HG02938 (cell line): ENCODE measurements at regions not wholly inside any gene's neighbourhood (a gene's known extent, or its start where the extent isn't known, plus 50 kb on each side); places are given as distances from the start of the nearest gene placed in this dataset.

ENCODE experiments used
- ATAC-seq: cut with Tn5 transposase; IDR thresholded peaks from one replicate; pipeline ENCODE4 v1.9.1; 2021; ENCODE audit warnings: mild to moderate bottlenecking, moderate library complexity; ENCODE audit not compliant: unreplicated experiment

DNA sequence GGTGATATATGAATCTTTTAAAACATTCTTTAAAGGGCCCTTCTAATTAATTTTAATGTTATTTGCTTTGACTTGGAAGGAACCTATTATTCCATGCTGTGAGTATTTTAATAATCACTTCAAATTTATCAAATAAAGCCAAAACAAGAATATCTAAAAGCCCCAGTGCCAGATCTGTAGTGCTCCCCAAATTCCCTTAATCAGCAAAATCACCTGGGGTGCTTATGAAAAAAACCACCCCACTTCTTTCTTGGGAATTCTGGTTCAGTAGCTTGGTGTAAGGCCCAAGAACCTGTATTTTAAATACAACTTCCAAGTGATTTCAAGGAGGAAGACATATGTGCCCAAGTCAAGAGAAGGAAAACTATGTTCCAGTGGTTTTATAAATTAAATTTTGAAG is 202.4 kb upstream of the OSR1 start:
- no peak for ATAC-seq

DNA sequence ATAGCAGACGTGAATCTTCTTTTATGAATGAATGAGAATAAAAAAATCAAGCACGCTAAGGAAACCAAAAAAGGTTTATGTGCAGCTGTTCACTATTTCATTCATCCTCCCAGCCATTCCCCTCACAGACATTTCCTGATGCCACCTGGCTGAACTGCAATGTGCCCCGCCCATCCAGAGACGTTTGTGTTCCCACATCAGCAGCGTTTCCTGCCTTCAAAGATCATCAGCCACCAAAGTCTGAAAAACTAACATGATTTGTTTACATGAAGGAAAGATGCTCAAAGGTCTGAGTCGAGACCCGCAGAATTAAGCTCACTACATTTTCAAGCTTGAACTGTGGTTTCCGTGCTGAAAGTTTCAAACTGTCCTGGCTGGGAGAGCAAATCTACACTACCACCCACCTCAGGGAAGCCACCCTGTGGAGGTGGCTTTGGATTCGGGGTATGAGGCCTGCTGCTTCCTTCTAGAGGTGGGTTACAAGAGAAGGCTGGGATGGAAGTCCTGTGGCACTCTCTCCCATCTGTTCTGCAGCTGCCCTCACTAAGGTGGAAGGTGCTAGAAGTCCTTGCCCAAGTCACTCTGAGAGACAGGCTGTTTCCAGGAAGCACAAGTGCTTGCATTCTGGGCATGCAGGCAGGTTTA is 201.3 kb upstream of the OSR1 start:
- ATAC-seq: no peak

DNA sequence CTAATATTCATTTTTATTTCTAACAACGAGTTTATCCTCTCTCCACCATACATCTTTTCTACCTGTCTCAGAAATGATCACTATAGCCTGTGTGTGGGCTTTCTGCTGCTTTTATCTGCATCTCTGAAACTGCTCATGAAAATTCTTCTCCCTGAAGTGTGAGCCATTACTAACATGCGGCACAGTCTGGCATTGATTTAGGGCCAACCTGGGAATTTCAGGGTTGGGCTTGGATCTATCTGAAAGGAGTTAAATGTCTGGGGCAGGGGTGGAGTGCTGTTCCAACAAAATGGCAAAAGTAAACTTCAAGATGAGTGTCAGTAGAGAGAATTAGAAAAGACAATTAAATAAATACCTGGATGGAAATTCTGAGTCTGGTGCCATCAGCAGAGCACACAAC is 198.2 kb upstream of the OSR1 start:
- ATAC-seq: no peak

DNA sequence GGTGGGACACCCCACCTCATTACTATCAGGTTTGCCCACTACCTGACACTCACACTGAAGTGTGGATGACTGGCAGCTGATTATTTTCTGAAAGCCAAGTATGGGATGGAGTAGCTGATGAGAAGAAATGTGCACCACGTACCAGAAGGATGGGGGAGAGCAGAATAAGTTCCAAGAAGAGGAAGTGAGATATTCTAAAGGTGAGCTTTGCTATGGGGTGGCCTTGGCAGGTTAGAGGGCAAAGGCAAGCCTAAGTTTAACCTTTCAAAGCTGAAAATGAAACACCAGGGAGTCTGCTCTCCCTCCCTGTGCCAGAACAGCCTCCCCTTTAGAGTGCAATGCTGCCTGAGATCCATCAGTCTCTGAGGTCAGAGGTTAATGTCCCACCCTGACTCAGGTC is 196.1 kb upstream of the OSR1 start:
- ATAC-seq: peak; percentile 60

- no peak for ATAC-seq
Measured at GRCh38 chr2:19552270-19552669, 193.8 kb upstream of the OSR1 start.

DNA sequence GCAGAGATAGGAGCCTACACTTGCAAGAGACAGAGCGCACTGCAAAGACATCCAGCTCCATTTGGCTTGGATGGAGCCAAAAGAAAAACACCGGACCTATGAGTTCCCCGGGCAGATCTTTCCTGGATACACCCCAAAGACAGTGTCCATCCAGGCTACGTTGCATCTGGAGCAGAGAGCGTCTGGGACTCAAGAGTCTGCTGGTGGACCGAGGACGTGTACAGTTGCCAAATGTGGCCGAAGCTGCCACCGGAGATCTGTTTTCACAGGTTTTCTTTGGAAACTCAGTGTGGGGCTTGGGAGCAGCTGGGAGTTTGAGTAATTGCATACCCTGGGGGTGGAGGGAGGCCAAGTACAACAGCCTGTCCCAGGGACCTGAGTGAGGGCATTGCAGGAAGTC is 192.3 kb upstream of the OSR1 start:
- no peak for ATAC-seq

DNA sequence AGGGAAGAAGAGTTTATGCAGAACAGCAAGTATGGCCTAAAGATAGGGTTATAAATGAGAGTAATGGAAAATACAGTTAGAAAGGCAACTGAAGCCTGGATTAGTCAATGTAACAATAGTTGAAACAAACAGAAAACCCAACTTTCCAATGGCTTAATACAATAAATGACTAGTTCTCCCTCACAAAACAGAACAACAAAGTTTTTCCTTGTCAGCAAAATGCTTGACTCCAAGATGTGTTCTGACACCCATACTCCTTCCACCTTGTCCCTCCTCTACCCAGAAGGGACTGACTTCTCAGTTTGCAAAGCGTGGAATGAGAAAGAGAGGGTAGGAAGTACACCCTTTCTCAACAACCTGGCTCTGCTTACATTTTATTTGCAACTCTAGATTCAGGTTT is 191.4 kb upstream of the OSR1 start:
- no peak for ATAC-seq

GRCh38 chr2:19548116-19548515 is 189.7 kb upstream of the OSR1 start:
- ATAC-seq: no peak

DNA sequence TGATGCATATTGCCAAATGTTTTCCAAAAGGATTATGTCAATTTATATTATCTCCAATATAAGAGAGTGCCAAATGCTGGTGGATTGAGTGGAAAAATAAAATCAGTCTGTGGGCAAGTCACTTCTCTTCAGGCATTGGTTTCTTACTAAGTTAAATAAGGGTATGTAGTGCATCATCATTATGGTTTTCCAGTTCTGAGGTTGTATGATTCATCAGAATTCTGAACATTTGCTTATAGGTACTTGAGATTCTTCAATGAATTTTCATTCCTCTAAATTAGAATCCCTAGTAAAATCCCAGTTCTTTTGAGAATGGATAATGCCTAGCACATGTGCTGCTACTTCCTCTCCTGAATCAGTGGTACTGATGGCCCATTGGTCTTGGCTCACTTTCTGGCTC is 188.9 kb upstream of the OSR1 start:
- ATAC-seq: no peak

DNA sequence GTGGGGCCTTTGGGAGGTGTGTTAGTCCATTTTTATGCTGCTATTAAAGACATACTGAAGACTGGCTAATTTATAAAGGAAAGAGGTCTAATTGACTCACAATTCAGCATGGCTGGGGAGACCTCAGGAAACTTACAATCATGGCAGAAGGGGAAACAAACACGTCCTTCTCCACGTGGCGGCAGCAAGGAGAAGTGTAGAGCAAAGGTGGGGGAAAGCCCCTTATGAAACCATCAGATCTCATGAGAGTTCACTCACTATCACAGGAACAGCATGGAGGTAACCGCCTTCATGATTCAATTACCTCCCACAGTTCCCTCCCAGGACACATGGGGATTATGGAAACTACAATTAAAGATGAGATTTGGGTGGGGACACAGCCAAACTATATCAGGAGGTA is 187.1 kb upstream of the OSR1 start:
- no peak for ATAC-seq

DNA sequence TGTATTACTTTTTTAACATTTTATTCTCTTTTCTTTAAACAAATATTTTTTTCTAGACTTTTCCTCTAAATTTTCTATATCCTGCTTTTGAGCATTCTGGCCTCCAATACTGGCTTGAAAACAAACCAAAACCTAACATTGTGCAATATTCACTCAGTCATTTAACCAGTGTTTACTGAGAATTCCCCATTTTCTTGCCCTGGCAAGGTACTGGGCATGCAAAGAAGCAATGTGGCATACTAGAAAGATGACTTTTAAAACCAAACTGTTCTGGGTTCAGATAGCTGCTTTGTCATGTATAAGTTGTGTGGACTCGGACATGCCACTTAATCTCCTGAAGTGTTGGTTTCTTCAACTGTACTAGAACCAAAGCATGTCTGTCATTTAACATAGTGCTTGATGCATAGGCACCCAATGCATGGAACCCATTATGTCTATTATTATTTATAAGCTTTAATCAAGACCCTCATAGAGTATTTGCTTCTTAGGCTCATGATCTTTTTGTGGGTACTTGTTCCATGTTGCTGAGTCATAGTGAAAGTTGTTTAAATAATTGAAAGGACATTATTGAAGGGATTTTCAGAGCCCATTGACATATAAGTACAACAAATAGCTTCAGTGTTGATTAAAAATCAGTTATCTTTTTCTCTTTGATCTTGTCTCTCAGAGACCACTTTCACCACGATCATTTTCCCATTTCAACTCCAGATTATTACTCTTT is 185.4 kb upstream of the OSR1 start:
- ATAC-seq: no peak

DNA sequence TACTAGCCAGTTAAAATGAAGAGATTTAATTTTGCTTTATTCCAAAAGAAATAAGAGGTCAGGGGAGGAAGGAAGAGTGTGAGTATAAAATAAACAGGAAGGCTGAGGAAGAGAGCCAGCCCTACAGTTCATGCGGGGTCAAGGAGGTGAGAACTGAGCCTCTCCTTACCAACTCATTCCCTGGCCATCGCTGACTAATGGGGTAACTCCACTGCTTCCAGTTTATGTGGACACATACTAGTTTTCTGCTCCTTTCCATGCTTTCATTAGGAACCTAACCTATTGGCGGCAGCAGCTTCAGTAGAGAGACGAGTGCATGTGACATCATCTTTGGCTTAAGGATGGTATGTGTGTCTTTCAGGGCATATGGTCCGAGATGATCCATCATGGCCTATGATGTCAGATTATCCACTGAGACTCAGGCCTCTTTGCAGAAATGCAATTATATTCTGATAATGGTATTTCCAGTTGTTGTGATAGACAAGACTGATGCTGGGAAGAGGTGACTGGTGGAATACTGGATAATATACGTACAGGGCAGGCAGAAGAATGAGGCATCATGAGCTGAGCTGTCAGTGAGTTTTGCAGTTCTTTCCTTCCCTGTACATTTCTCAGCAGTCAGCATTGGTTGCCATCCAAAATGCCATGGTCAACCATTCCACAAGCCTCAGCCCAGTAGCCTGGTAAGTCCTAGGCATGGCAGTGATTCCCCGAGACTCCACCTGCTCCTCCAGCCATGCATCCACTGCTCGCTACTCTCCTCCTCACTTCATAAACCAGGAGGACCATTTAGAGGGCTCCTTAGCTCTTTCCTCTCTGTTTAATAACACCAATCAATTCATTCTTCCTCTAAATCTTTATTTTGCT is 184.6 kb upstream of the OSR1 start:
- no peak for ATAC-seq

GRCh38 chr2:19541884-19542283 is 183.5 kb upstream of the OSR1 start:
- ATAC-seq: no peak

GRCh38 chr2:19540739-19541525 is 182.5 kb upstream of the OSR1 start:
- no peak for ATAC-seq

- no peak for ATAC-seq
Measured at GRCh38 chr2:19538411-19538963, 180.1 kb upstream of the OSR1 start.

- no peak for ATAC-seq
Measured at GRCh38 chr2:19536136-19536535, 177.7 kb upstream of the OSR1 start.

GRCh38 chr2:19532547-19533196 is 174.2 kb upstream of the OSR1 start:
- ATAC-seq: no peak

- no peak for ATAC-seq
Measured at GRCh38 chr2:19529677-19530076, 171.3 kb upstream of the OSR1 start.

DNA sequence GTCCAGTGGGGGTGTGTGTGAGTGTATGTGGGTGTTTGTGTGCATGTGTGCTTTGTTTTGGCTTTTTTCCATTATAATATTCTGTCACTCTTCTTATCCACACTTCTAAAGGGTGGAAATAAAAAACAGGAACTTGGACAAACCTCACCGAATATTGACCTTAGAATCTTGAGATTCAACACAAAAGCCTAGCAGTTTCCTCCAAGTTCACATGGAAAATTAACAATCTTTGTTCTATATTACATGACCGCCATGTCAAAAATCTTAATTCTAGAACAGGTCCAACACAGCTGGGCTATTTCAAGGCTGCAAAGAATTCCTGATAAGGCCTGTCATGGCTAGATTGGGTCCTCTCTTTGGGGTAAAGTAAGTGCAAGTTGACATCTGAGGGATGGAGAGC is 169.3 kb upstream of the OSR1 start:
- ATAC-seq: no peak

DNA sequence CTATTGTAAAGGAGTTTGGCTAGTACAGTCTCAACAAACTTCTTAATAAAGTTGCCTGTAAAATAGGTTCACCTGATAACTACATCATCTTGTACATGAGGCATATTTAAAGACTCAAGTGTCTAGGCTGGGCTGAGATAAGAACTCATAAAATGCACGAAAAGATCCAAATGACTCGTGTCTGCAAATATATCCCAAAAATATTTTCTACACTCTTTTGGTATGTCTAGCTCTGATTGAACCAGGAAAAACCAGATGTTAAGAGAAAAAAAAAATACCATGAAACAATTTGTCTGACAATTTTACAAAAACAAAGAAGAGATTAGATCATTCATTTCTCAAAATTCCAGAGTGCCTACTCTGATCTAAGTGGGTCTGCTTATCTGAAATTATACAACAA is 166.9 kb upstream of the OSR1 start:
- no peak for ATAC-seq
